ENCODE measurements at regions not wholly inside any gene's neighbourhood (a gene's known extent, or its start where the extent isn't known, plus 50 kb on each side); places are given as distances from the start of the nearest gene placed in this dataset.

DNA sequence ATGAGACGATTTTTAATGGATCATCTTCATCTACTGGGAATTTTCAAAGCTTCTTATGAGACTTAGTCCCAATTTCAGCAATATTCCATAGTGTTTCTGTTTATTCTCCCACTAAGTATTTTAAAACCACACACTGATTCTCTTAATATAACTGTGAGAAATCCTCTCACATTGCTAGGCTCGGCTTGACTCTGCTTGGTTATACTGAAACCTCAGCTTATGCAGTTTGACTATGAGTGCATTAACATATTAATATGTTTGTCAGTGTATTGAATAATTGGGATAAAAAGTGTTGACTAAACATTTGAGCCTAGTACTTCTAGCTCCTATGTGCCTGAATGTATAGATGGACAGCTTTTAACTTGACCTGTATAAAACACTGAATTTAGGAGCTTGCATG lies 298.5 kb upstream of the IZUMO3 start:
- TF ChIP-seq, protein P1, sequence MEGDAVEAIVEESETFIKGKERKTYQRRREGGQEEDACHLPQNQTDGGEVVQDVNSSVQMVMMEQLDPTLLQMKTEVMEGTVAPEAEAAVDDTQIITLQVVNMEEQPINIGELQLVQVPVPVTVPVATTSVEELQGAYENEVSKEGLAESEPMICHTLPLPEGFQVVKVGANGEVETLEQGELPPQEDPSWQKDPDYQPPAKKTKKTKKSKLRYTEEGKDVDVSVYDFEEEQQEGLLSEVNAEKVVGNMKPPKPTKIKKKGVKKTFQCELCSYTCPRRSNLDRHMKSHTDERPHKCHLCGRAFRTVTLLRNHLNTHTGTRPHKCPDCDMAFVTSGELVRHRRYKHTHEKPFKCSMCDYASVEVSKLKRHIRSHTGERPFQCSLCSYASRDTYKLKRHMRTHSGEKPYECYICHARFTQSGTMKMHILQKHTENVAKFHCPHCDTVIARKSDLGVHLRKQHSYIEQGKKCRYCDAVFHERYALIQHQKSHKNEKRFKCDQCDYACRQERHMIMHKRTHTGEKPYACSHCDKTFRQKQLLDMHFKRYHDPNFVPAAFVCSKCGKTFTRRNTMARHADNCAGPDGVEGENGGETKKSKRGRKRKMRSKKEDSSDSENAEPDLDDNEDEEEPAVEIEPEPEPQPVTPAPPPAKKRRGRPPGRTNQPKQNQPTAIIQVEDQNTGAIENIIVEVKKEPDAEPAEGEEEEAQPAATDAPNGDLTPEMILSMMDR (IDR thresholded peaks at IDR 0.05): no peak
- no peak for TF ChIP-seq POLR2A (IDR thresholded peaks at IDR 0.05)
